ENCODE measurements at regions not wholly inside any gene's neighbourhood (a gene's known extent, or its start where the extent isn't known, plus 50 kb on each side); places are given as distances from the start of the nearest gene placed in this dataset.

DNA sequence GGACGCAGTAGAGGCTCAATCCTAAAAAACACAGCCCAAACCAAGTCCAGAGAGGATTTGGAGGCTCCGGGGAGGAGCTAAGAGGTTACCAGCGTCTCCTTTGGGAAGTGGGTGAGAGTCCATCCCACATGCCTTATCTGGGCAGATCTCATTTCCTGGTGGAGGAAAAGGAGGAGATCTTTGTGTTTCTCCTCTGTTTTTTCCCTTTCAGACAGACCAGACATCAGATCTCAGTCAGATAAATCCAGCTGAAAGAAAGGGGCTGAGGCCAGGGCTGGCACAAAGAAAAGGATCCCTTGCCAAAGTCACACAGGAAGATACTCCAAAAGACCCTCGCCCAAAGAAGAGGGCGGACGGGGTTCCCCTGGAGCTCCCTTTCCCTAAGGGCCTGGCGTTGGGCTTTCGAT is 58.3 kb upstream of the COMTD1 start:
- DNase-seq, result no peak

DNA sequence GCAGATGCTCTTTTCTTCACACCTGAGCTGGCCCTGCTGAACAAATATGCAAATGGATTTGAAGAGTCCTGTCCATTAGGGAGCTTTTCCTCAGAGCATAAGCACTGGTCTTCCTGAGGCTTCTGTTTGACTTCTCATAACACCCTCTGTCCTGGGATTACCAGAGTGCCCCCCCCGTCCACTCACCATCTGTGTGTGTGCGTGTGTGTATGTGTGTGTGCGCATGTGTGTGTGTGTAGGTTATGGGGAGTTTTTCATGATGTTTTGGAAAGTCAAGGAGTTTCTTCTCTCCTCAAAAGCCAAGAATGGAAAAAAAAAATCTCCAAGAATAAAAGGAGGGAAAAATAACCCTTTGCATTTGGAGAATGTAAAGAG is 57.7 kb upstream of the COMTD1 start:
- no peak for DNase-seq

GRCh38 chr10:75292794-75293445 is 57.2 kb upstream of the COMTD1 start:
- DNase-seq, result no peak

DNA sequence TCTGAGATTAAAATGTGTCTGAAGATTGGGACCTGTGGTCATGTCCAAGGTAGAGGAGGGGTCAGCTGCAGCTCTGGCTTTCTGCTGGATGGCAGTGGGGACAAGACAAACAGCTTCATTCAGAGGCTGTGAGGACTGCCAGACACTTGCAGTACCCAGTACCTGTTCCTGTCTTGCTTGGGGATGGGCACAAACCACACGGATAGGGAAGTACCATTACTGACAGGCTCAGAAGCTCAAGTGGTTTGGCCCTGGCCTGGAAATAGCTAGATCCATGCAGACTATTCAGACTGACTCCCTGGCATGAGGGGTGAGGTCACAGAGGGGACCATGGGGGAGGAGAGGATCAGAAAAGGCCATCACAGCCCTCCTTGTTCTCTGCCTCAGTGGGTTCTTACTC is 56.0 kb upstream of the COMTD1 start:
- DNase-seq, result no peak

GRCh38 chr10:75288140-75288711 is 52.5 kb upstream of the COMTD1 start:
- no peak for DNase-seq

DNA sequence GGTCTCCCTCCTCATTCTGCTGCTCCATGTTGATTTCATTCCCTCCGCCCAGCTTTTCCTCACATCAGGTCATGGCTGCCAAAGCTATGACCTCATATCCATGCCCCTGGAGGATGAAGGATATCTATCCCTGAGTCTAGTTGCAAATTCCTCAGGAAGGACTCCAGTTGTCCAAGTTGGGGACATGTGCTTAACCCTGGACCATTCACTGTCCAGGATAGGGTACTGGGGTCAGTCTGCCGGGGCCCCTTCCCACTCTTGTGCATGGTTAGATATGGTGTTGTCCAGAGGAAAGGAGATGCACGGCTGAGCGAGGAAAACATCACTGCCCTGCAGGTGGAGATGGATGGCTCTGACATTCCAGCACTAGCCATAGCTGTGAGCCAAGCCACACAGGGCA is 51.9 kb upstream of the COMTD1 start:
- no peak for DNase-seq

DNA sequence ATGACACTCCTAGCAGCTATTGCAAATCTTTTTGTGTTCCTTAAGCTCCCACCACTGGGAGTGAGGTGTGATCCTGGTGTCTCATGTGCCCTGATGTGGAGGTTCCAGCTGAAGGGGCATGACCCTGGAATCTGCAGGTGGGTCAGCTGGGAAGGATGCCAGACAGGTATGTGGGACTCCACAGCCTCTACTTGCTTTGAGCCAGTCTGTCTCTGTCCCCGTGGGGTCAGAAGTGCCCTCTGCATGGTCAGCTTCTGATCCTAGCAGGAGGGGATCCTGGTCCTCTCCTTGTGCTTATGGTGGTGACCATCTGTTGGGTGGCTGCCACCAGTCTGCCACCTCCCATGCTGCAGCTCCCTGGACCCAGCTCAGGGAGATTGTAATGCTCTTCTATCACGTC is 51.1 kb upstream of the COMTD1 start:
- no peak for DNase-seq

Data from activated CD4-positive, alpha-beta T cell treated with anti-CD3 and anti-CD28 coated beads, Interleukin-2, amount 50 U/mL, for 16 hours (primary cell).